ENCODE measurements at regions not wholly inside any gene's neighbourhood (a gene's known extent, or its start where the extent isn't known, plus 50 kb on each side); places are given as distances from the start of the nearest gene placed in this dataset.

DNA sequence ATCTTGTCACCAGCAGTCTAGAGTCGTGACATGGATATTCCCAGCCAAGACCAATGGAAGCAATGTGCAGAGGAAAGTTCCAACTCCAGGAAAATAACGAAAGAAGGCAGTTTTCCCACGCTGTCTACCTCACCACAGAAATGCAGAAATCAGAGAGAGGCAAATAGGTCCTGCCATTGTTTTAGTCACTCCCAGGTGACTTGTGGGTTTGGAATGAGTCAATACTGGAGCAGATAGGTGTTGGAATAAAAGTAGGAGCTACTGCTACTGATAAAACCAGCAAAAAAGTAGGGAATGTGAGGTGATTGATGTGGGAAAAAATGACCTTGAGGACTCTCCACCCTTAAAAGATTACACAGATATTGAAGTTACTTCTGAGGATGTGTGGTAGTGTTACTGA, 72.8 kb upstream of the RAI2 start:
- Histone ChIP-seq H3K9me2 (ENCODE audit: insufficient read depth, low read length) (no peaks in the 10 kb centered on the region), H3K4me1 (ENCODE audit: insufficient read depth, low read length, poor library complexity, severe bottlenecking) (no peaks in the 10 kb centered on the region), H3K79me2 (ENCODE audit: insufficient read depth, low read depth, low read length) (no peaks in the 10 kb centered on the region), H3K9me3 (ENCODE audit: low read length) (no peaks in the 10 kb centered on the region), H3K4me2 (ENCODE audit: low read length) (no peak overlapping the region), H2AFZ (ENCODE audit: low read length) (no peak overlapping the region), H3K4me3 (ENCODE audit: low read depth, low read length, poor library complexity, severe bottlenecking) (no peak overlapping the region), H3K36me3 (ENCODE audit: insufficient read depth, low read length) (no peaks in the 10 kb centered on the region), H4K20me1 (ENCODE audit: insufficient read depth, low read length) (no peaks in the 10 kb centered on the region), H3K27ac (ENCODE audit: low read depth, low read length, poor library complexity, severe bottlenecking) (no peak overlapping the region)
- no TSS peak for BruUV-seq (replicated peaks)
- DNase-seq (ENCODE audit: low spot score) = no peak
- no peak for TF ChIP-seq EZH2phosphoT487 (IDR thresholded peaks at IDR 0.05; ENCODE audit: borderline replicate concordance, low read depth, low read length)
- TF ChIP-seq, protein P1, sequence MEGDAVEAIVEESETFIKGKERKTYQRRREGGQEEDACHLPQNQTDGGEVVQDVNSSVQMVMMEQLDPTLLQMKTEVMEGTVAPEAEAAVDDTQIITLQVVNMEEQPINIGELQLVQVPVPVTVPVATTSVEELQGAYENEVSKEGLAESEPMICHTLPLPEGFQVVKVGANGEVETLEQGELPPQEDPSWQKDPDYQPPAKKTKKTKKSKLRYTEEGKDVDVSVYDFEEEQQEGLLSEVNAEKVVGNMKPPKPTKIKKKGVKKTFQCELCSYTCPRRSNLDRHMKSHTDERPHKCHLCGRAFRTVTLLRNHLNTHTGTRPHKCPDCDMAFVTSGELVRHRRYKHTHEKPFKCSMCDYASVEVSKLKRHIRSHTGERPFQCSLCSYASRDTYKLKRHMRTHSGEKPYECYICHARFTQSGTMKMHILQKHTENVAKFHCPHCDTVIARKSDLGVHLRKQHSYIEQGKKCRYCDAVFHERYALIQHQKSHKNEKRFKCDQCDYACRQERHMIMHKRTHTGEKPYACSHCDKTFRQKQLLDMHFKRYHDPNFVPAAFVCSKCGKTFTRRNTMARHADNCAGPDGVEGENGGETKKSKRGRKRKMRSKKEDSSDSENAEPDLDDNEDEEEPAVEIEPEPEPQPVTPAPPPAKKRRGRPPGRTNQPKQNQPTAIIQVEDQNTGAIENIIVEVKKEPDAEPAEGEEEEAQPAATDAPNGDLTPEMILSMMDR (conservative IDR thresholded peaks at IDR 0.05; ENCODE audit: low read length) = no peak
- ChIA-PET POLR2A (no interaction called here), CTCF (ENCODE audit: unreplicated experiment) (no interaction called here)
- intact Hi-C loops (cut with micrococcal nuclease; ENCODE audit: unreplicated experiment) = no loop called here

DNA sequence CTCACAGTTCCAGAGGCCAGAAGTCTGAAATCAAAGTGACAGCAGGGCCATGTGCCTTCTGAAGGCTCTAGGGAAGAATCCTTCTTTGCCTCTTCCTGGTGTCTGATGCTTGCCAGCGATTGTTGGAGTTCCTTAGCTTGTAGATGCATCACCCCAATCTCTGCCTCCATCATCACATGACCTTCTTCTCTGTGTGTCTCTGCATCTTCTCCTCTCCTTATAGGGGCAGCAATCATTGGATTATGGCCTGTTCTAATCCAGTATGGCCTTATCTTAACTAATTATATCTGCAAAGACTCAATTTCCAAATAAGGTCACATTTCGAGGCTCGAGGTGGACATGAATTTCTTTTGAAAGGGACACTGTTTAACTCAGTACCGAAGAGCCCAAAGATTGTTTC, 71.7 kb upstream of the RAI2 start:
- Histone ChIP-seq H3K4me1 (ENCODE audit: insufficient read depth, low read length, poor library complexity, severe bottlenecking) (no peaks in the 10 kb centered on the region), H3K9me3 (ENCODE audit: low read length) (no peaks in the 10 kb centered on the region), H3K4me3 (ENCODE audit: low read depth, low read length, poor library complexity, severe bottlenecking) (no peak overlapping the region), H3K4me2 (ENCODE audit: low read length) (no peak overlapping the region), H3K27ac (ENCODE audit: low read depth, low read length, poor library complexity, severe bottlenecking) (no peak overlapping the region), H2AFZ (ENCODE audit: low read length) (no peak overlapping the region), H3K79me2 (ENCODE audit: insufficient read depth, low read depth, low read length) (no peaks in the 10 kb centered on the region), H3K36me3 (ENCODE audit: insufficient read depth, low read length) (no peaks in the 10 kb centered on the region), H3K9me2 (ENCODE audit: insufficient read depth, low read length) (no peaks in the 10 kb centered on the region), H4K20me1 (ENCODE audit: insufficient read depth, low read length) (no peaks in the 10 kb centered on the region)
- POLR2A ChIA-PET = no interaction called here
- intact Hi-C loops (cut with micrococcal nuclease; ENCODE audit: unreplicated experiment) = no loop called here
- CTCF ChIA-PET (ENCODE audit: unreplicated experiment) = no interaction called here
- DNase-seq (ENCODE audit: low spot score) = no peak
- BruUV-seq (replicated peaks) = no TSS peak
- TF ChIP-seq, protein P1 (conservative IDR thresholded peaks at IDR 0.05; ENCODE audit: low read length) = no peak
- TF ChIP-seq EZH2phosphoT487 (IDR thresholded peaks at IDR 0.05; ENCODE audit: borderline replicate concordance, low read depth, low read length) = no peak

DNA sequence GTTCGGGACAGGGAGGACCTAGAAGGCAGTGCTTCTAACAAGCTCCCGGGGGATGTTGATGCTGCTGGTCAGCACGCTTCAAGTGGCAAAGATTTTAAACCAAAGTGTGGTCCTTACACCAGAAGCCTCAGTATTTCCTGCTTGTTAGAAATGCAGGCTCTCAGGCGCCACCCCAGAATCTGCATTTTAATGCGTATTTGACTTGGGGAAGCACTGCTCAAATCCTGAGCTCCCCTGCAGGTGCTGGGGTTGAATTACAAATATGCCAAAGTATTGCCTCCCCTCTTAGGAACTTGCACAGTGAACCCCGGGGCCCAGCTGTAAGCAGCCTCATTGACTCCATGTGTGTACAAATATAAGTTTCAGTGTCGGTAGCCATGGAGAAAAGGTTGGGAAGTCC, 70.8 kb upstream of the RAI2 start:
- Histone ChIP-seq H3K36me3 (ENCODE audit: insufficient read depth, low read length) (no peaks in the 10 kb centered on the region), H3K27ac (ENCODE audit: low read depth, low read length, poor library complexity, severe bottlenecking) (no peak overlapping the region), H3K4me1 (ENCODE audit: insufficient read depth, low read length, poor library complexity, severe bottlenecking) (no peaks in the 10 kb centered on the region), H3K79me2 (ENCODE audit: insufficient read depth, low read depth, low read length) (no peaks in the 10 kb centered on the region), H2AFZ (ENCODE audit: low read length) (no peak overlapping the region), H3K4me2 (ENCODE audit: low read length) (no peak overlapping the region), H3K9me2 (ENCODE audit: insufficient read depth, low read length) (no peaks in the 10 kb centered on the region), H4K20me1 (ENCODE audit: insufficient read depth, low read length) (no peaks in the 10 kb centered on the region), H3K9me3 (ENCODE audit: low read length) (no peaks in the 10 kb centered on the region), H3K4me3 (ENCODE audit: low read depth, low read length, poor library complexity, severe bottlenecking) (no peak overlapping the region)
- CTCF ChIA-PET (ENCODE audit: unreplicated experiment) = no interaction called here
- intact Hi-C loops (cut with micrococcal nuclease; ENCODE audit: unreplicated experiment) = no loop called here
- no TSS peak for BruUV-seq (replicated peaks)
- TF ChIP-seq, protein P1 (conservative IDR thresholded peaks at IDR 0.05; ENCODE audit: low read length) = no peak
- TF ChIP-seq EZH2phosphoT487 (IDR thresholded peaks at IDR 0.05; ENCODE audit: borderline replicate concordance, low read depth, low read length) = no peak
- POLR2A ChIA-PET = no interaction called here
- no peak for DNase-seq (ENCODE audit: low spot score)

All from OCI-LY7 (cell line).